GM12865 (cell line): ENCODE measurements at regions not wholly inside any gene's neighbourhood (a gene's known extent, or its start where the extent isn't known, plus 50 kb on each side); places are given as distances from the start of the nearest gene placed in this dataset.

ENCODE experiments used
- DNase-seq: peaks from one replicate; pipeline ENCODE4 v3.0.0; 2010; ENCODE audit warnings: low read depth
- H3K4me3 ChIP-seq: 2 replicates; pipeline ENCODE4 v1.5.1; 2011; ENCODE audit warnings: mild to moderate bottlenecking, low read depth, low read length, control low read depth
- CTCF ChIP-seq: IDR thresholded peaks from 2 replicates; pipeline ENCODE4 v1.5.1; 2011; ENCODE audit warnings: low read length, control low read depth, low read depth, inconsistent platforms; ENCODE audit not compliant: insufficient read depth; ENCODE audit errors: missing control alignments

- TF ChIP-seq CTCF = no peak
- no peak overlapping the region for H3K4me3 ChIP-seq
- no peak for DNase-seq
These were observed 140.2 kb upstream of the CRY1 start for GRCh38 chr12:107233551-107233950.

GRCh38 chr12:107235600-107235999 is 142.3 kb upstream of the CRY1 start:
- no peak for TF ChIP-seq CTCF
- H3K4me3 ChIP-seq = no peak overlapping the region
- DNase-seq = no peak

DNA sequence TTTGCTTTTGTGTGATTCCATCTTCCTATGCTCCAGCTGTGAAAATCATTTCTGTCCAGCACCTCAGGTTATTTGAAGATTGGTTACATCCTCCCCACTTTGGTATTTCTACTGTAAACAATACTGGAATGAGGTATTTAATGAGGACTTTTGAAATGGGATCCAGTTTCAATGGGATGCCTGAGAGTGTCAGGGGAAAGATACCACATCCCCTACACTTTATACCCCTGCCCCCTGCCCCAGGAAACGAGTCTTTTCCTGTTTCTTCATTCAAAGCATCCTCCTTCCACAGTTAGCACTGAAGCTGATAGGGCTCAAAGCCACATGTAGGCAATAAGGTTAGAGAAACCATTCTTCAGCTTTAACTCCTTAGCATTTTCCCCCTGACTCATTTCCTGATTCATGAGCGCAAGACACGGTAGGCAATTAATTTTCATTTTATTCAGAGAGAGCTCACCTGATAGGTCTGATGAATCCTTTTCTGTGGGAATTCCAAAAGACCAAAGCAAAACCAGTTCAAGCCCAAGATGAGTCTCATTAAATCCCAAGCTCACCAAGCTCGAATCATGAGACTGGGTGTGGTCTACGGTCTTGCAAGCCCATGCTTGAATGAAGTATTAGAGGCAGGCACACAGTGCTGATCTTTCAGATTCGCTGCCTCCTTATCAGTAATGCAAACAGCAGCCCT is 143.6 kb upstream of the CRY1 start:
- no peak for DNase-seq
- no peak for TF ChIP-seq CTCF
- H3K4me3 ChIP-seq = no peak overlapping the region

GRCh38 chr12:107238296-107238695 is 144.9 kb upstream of the CRY1 start:
- DNase-seq = no peak
- H3K4me3 ChIP-seq = no peak overlapping the region
- TF ChIP-seq CTCF = no peak

GRCh38 chr12:107241411-107241810 is 148.1 kb upstream of the CRY1 start:
- H3K4me3 ChIP-seq = no peak overlapping the region
- no peak for DNase-seq
- no peak for TF ChIP-seq CTCF

GRCh38 chr12:107242189-107242588 is 148.8 kb upstream of the CRY1 start:
- no peak overlapping the region for H3K4me3 ChIP-seq
- TF ChIP-seq CTCF = no peak
- DNase-seq = no peak

GRCh38 chr12:107243341-107243740 is 150.0 kb upstream of the CRY1 start:
- no peak for TF ChIP-seq CTCF
- DNase-seq = no peak
- H3K4me3 ChIP-seq = no peak overlapping the region
